Embryonic facial prominence (tissue), 1 donor: ENCODE measurements at regions not wholly inside any gene's neighbourhood (a gene's known extent, or its start where the extent isn't known, plus 50 kb on each side); places are given as distances from the start of the nearest gene placed in this dataset.
"Not testable (repeated sequence)": the region's sequence is repeated elsewhere in the genome, so short reads cannot be mapped to it uniquely, and the experiment has no call there.

Experiments
- DNase-seq: peaks from one replicate; pipeline ENCODE4 v3.0.0-alpha.2; 2016; ENCODE audit errors: extremely low spot score

DNA sequence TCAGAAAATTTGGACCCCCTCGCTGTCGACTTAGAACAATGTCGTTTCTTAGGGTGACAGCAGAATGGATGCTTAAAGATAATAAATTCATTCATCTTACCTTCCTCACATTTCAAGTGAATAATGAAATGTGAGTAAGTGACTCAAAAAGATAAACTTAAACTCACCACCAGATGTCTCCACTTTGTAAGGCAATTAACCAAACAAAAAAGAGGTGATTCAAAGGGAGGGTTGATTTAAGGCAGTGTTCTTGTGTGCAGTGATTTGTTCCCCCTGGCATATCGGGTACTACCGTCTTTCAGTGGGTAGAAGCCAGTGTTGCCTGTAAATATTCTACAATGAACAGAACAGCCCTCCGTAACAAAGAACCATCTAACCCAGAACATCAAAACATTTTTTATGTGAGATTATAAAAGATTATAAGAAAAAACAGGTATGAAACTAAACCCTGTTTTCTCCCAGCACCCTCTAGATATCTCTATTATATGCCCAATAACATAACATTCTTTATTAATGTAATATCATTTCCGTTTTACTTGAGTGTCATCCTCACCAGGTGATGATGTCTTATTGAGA is 589.7 kb downstream of the CBLN4 start:
- no peak for DNase-seq

DNA sequence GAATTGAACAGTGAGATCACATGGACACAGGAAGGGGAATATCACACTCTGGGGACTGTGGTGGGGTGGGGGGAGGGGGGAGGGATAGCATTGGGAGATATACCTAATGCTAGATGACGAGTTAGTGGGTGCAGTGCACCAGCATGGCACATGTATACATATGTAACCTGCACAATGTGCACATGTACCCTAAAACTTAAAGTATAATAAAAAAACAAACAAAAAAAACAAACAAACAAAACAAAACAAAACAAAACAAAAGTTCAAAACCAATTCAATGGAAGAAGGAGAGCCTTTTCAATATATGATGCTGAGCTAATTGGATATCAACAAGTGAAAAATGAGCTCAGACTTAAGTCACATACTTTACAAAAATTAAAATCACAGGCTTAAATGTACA is 592.8 kb downstream of the CBLN4 start:
- DNase-seq: not testable (repeated sequence)

DNA sequence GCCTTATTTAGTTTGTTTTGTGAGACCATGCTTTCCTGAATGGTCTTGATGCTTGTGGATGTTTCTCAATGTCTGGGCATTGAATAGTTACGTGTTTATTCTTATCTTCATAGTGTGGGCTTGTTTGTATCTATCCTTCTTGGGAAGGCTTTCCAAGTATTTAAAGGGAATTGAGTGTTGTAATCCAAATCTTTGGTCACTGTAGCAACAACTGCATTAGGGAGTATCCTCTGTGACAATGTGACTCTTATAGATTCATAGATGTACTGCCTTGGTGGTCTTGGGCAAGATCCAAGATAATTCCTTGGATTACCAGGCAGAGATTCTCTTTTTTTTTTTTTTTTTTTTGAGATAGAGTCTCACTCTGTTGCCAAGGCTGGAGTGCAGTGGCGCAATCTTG is 598.4 kb downstream of the CBLN4 start:
- DNase-seq: no peak

DNA sequence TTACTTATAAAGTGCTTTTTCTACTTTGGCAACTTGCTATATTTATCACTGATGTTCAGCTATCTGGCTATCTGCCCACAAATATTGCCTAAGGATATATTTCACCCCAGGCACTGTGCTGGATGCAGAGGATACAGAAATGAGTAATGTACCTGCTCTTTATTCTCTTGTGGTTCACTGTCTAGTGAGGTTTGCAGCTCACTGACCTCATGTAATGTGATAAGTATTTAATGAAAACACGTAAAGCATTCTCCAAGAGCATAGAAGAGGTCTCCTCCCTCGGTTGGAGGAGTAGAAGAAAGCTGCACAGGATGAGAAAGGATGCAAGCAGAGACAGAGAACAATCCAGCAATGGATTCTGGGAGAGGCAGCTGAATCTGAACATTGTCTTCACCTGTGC is 610.7 kb downstream of the CBLN4 start:
- no peak for DNase-seq

DNA sequence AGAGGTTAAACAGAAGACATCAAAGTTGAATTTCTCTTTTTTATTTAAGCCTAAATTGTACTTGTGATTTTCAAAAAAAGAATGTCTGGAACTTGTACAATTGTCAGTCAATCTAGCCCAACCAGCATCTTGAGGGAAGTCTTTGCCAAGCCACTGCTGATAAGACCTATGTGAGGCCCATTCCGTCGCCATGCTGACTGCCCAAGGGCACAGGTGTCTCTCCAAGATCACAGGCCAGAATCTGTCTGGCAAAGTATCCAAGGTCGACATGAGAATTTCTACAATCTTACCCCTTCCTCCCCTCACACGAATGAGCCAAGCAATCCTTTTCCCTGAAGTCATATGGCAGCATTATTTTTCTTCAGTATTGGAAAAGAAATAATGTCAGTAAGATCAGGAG is 614.5 kb downstream of the CBLN4 start:
- DNase-seq: no peak

DNA sequence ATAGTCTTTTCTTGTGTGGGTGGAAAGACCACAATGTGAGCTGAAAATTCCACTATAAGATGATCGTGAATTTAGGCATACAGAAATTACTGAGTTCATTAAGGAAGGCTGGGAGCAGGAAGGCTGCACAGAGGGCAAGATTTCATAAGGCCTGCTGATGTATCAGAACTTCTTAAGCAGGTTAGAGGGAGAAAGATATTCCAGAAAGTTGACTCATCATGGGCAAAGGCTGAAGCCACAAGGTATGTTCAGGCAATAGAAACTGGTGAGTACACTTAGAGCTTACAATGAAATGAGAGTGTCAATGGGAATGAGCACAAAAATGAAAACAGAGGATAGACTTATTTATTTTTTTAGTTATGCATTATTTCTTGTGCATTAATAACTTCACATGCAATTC is 618.6 kb downstream of the CBLN4 start:
- DNase-seq: no peak

DNA sequence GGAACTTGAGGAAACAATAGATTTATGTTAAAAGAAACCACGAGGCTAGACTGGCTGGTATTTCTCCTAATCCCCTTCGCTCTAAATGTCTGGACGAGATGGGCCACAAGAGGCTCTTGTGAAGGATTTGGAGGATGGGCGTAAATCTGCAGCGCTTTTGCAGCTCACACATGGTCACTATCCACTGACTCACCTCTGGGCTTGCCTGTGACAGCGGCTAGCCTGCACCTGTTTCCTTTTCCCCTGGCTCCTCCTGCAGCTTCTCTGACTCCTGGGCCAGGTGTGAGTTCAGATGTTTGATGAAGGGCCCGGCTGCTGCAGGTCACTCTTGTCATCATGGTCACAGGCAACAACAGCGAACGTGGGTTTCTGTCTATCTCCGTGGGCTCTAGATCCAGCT is 629.4 kb downstream of the CBLN4 start:
- DNase-seq: no peak

- DNase-seq: no peak
These were observed 639.6 kb downstream of the CBLN4 start for GRCh38 chr20:55365745-55366144.

DNA sequence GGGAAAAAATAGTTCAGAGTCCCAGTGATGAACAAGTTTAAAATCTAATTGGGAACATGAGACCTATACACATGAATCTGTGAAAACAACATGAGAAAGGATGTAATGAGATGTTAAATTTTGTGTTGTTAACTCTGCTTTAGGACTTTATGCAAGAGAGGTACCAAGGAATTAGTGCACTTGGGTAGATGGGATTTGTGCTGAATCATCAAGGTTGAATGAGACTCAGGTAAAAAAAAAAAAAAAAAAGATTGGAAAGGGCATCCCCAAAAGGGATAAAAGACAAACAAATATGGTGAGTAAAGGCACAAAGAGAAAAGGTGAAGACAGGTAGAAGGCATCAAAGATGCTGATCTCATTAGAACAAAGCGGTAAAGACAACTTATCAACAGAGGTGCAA is 644.4 kb downstream of the CBLN4 start:
- no peak for DNase-seq

- no peak for DNase-seq
These were observed 650.6 kb downstream of the CBLN4 start for GRCh38 chr20:55354720-55355119.

GRCh38 chr20:55353206-55353605 is 652.1 kb downstream of the CBLN4 start:
- no peak for DNase-seq

DNA sequence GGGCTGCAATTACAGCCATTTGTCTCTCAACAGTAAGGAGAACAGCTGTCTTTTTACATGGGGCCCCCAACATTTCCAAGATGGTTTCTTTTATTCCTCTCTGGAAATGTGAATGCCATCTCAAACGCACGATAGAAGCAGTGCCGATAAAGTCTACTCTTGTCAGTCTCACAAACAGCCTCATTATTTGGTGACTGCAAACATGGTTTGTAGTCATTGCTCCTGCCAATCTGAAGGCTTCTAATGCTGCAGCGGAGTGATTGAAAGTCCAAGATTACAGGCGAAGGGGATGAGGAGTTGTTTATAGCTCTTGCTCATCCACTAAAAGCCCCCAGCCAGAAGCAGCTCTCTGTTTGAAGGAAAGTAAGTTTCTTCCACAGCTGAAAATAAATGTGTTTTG is 657.1 kb downstream of the CBLN4 start:
- DNase-seq: no peak

- no peak for DNase-seq
These were observed 662.5 kb downstream of the CBLN4 start for GRCh38 chr20:55342822-55343221.

DNA sequence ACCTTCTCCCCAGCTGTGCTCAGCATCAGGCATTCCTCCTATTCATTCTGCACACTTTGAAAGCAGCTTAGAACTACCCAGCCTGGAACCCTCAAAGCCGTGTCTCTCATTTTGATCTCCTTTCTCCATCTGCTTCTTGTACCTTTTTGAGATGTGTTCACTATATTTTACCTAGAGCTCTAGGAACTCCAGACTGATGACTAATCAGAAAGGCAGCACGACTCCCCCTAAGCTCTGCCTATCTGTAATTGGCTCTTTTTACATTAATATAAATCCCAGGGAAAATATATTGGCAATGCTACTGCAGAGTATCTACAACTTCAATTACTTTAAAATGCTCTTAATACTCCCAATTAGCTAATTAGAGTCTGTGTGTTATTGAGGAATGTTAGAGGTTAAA is 671.5 kb downstream of the CBLN4 start:
- DNase-seq: no peak

- DNase-seq: no peak
These were observed 676.2 kb downstream of the CBLN4 start for GRCh38 chr20:55329108-55329507.

DNA sequence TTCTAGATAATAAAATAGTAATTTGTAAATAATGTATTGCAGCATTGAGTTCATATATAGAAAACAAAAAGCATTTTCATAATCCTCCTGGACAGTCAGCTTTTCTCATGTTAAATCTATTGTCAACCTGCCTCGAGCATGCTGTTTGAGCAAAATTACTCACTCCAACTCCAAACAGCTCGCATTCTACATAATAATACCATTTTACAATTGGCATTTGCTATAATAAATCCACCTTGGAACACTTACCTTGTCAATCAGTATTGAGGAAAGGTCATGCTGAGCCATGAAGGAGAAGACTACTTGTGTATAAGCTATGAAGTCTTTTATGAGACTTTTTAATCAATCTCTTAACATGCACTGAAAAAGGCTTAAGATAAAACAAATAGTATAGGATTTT is 682.6 kb downstream of the CBLN4 start:
- DNase-seq: no peak

- DNase-seq: no peak
These were observed 688.6 kb downstream of the CBLN4 start for GRCh38 chr20:55316753-55317152.

DNA sequence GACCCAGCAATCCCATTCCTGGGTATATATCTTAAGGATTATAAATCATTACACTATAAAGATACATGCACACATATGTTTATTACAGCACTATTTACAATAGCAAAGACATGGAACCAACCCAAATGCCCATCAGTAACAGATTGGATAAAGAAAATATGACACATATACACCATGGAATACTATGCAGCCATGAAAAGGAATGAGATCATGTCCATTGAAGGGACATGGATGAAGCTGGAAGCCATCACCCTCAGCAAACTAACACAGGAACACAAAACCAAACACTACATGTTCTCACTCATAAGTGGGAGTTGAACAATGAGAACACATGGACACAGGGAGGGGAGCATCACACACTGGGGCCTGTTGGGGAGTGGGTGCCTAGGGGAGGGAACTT is 694.5 kb downstream of the CBLN4 start:
- DNase-seq: not testable (repeated sequence)

GRCh38 chr20:55291261-55291660 is 714.1 kb downstream of the CBLN4 start:
- no peak for DNase-seq

DNA sequence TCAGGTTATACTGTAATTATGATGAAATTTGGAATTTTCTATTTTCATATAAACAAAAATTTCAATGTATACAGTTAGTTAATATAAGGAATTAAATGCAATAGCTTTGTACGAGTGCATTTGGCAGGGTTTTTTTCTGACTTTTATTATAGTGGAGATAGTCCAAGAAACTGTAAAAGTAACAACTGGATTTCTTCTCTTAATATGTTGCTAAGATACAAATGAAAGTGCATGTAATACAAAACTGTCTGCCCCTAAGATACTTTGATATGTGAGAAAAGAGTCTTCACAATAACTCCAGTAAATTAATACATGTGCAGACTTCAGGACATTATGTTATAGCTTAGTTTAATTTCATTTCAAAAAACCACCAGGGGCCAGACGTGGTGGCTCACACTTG is 721.4 kb downstream of the CBLN4 start:
- DNase-seq: no peak

DNA sequence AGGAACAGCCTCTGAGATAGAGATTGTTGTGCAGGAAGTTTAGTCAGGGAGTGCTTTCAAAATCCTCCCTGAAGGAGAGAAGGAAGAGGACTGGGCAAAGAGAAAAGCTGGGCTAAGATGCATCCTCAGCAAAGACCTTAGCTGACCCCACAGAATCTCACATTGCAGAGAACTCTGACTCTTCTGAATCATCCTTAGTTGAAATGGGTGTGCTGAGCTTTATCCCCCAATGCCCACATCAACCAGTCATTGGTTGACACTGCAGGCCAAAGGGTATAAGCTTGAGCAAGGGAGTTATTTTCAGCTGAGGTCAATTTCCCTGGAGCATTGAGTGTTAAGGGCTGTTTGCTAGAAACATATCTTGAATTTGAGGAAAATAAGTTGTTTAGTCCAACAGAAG is 732.2 kb downstream of the CBLN4 start:
- DNase-seq: no peak

DNA sequence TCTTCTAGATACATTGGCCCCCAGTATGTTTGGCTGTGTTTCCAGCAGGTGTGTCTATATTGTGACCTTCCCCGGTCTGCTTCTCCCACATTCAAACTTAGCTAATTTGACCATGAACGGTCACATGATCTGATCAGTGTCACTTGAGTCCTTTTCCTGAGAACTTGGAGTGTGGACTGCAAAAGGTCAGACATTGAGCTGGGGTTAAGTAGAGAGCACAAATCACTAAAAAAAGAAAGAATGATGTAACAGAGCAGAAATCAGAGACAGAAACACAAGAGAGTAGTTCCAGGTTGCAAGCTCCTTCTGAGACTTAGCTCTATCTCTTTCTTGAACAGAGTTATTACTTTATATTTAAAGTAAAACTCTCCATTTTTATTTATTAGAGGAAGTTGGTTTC is 733.9 kb downstream of the CBLN4 start:
- no peak for DNase-seq

GRCh38 chr20:55269913-55270312 is 735.4 kb downstream of the CBLN4 start:
- DNase-seq: no peak

DNA sequence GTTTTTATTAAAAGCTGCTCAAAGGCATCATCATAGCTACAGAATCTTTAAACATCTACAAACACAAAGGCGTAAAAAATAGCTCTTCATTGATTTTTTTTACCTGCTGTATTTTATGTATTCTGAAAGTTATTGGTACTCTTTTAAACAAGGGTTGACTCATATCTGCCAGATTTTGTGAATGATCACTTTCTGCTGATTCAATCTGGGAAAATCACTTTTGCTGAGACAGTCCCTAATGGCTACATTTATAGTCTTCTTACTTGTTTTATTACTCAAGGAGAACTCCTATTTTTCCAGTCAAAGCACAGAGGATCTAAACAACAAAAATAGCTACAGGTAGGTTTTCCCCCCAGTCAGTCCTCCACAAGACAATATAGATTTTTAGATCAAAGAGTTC is 739.0 kb downstream of the CBLN4 start:
- no peak for DNase-seq
